ENCODE measurements at regions not wholly inside any gene's neighbourhood (a gene's known extent, or its start where the extent isn't known, plus 50 kb on each side); places are given as distances from the start of the nearest gene placed in this dataset.

- no peak overlapping the region for H3K4me3 ChIP-seq (ENCODE audit: low read length)
- no peak for DNase-seq (ENCODE audit: low read depth, low spot score)
These were observed 865.3 kb downstream of the PCDH7 start for GRCh38 chr4:31585503-31585902.

- H3K4me3 ChIP-seq (ENCODE audit: low read length), result no peak overlapping the region
- DNase-seq (ENCODE audit: low read depth, low spot score), result no peak
These were observed 872.1 kb downstream of the PCDH7 start for GRCh38 chr4:31592293-31592692.

GRCh38 chr4:31595496-31595895, 875.3 kb downstream of the PCDH7 start:
- no peak overlapping the region for H3K4me3 ChIP-seq (ENCODE audit: low read length)
- no peak for DNase-seq (ENCODE audit: low read depth, low spot score)

- no peak for DNase-seq (ENCODE audit: low read depth, low spot score)
- no peak overlapping the region for H3K4me3 ChIP-seq (ENCODE audit: low read length)
These were observed 878.5 kb downstream of the PCDH7 start for GRCh38 chr4:31598639-31599038.

- no peak overlapping the region for H3K4me3 ChIP-seq (ENCODE audit: low read length)
- no peak for DNase-seq (ENCODE audit: low read depth, low spot score)
These were observed 881.6 kb downstream of the PCDH7 start for GRCh38 chr4:31601793-31602192.

GRCh38 chr4:31613946-31614623, 893.9 kb downstream of the PCDH7 start:
- H3K4me3 ChIP-seq (ENCODE audit: low read length), result no peak overlapping the region
- peak; percentile 3 for DNase-seq (ENCODE audit: low read depth, low spot score)

GRCh38 chr4:31617667-31618066, 897.5 kb downstream of the PCDH7 start:
- no peak overlapping the region for H3K4me3 ChIP-seq (ENCODE audit: low read length)
- DNase-seq (ENCODE audit: low read depth, low spot score), result no peak

GRCh38 chr4:31620476-31620875, 900.3 kb downstream of the PCDH7 start:
- no peak overlapping the region for H3K4me3 ChIP-seq (ENCODE audit: low read length)
- no peak for DNase-seq (ENCODE audit: low read depth, low spot score)

- no peak overlapping the region for H3K4me3 ChIP-seq (ENCODE audit: low read length)
These were observed 925.1 kb downstream of the PCDH7 start for GRCh38 chr4:31645236-31645635.

GRCh38 chr4:31647786-31648185, 927.6 kb downstream of the PCDH7 start:
- no peak overlapping the region for H3K4me3 ChIP-seq (ENCODE audit: low read length)
- no peak for DNase-seq (ENCODE audit: low read depth, low spot score)

More at GRCh38 chr4:31645236-31645635, 925.1 kb downstream of the PCDH7 start:
- no peak for DNase-seq (ENCODE audit: low read depth, low spot score)

GRCh38 chr4:31649878-31650277, 929.7 kb downstream of the PCDH7 start:
- DNase-seq (ENCODE audit: low read depth, low spot score), result no peak
- no peak overlapping the region for H3K4me3 ChIP-seq (ENCODE audit: low read length)

GRCh38 chr4:31651541-31651940, 931.4 kb downstream of the PCDH7 start:
- H3K4me3 ChIP-seq (ENCODE audit: low read length), result no peak overlapping the region
- DNase-seq (ENCODE audit: low read depth, low spot score), result no peak

- DNase-seq (ENCODE audit: low read depth, low spot score), result no peak
- no peak overlapping the region for H3K4me3 ChIP-seq (ENCODE audit: low read length)
These were observed 935.2 kb downstream of the PCDH7 start for GRCh38 chr4:31655328-31655727.

GRCh38 chr4:31657859-31658570, 937.8 kb downstream of the PCDH7 start:
- DNase-seq (ENCODE audit: low read depth, low spot score), result no peak
- no peak overlapping the region for H3K4me3 ChIP-seq (ENCODE audit: low read length)

GRCh38 chr4:31660916-31661315, 940.7 kb downstream of the PCDH7 start:
- no peak overlapping the region for H3K4me3 ChIP-seq (ENCODE audit: low read length)
- no peak for DNase-seq (ENCODE audit: low read depth, low spot score)

- no peak overlapping the region for H3K4me3 ChIP-seq (ENCODE audit: low read length)
- no peak for DNase-seq (ENCODE audit: low read depth, low spot score)
These were observed 942.8 kb downstream of the PCDH7 start for GRCh38 chr4:31662951-31663350.

GRCh38 chr4:31667686-31668085, 947.5 kb downstream of the PCDH7 start:
- no peak overlapping the region for H3K4me3 ChIP-seq (ENCODE audit: low read length)
- DNase-seq (ENCODE audit: low read depth, low spot score), result no peak

GRCh38 chr4:31674313-31674947, 954.3 kb downstream of the PCDH7 start:
- peak; percentile 0 for DNase-seq (ENCODE audit: low read depth, low spot score)
- no peak overlapping the region for H3K4me3 ChIP-seq (ENCODE audit: low read length)

GRCh38 chr4:31678356-31678755, 958.2 kb downstream of the PCDH7 start:
- no peak overlapping the region for H3K4me3 ChIP-seq (ENCODE audit: low read length)
- DNase-seq (ENCODE audit: low read depth, low spot score), result no peak

- H3K4me3 ChIP-seq (ENCODE audit: low read length), result no peak overlapping the region
- no peak for DNase-seq (ENCODE audit: low read depth, low spot score)
These were observed 962.6 kb downstream of the PCDH7 start for GRCh38 chr4:31682796-31683195.
